ENCODE measurements at regions not wholly inside any gene's neighbourhood (a gene's known extent, or its start where the extent isn't known, plus 50 kb on each side); places are given as distances from the start of the nearest gene placed in this dataset.

DNA sequence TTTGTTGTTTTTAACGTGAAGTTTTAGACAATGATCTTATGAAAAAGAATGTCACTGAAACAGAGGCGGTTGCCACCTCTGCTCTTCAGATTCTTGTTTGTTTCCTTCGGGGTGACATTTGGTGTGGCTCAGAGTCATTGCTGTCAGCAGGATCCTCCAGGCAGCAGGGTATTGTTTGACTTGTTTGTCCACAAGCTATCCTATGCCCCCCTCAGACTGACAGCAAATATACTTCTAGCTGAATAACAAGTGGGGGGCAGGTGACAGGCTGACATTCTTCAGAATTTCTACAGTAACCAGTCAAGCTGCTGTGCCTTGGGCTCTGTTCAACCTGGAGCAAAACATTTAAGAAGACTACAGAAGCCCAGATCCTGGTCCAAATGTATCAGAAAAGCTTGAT lies 383.3 kb downstream of the YTHDC2 start (continued):
- TF ChIP-seq EZH2 (IDR thresholded peaks at IDR 0.05; ENCODE audit: low read depth, unreplicated experiment) (no peak), ZNF114 (CRISPR knock-in tag; IDR thresholded peaks at IDR 0.05) (no peak), CREB1 (CRISPR knock-in tag; IDR thresholded peaks at IDR 0.05; ENCODE audit: low read depth) (no peak), ZNF331 (CRISPR knock-in tag; IDR thresholded peaks at IDR 0.05; ENCODE audit: low read depth) (no peak), JUNB (IDR thresholded peaks at IDR 0.05; ENCODE audit: unreplicated experiment) (no peak), NANOG (IDR thresholded peaks at IDR 0.05; ENCODE audit: borderline replicate concordance) (no peak), POLR2AphosphoS5 (IDR thresholded peaks at IDR 0.05; ENCODE audit: low read depth) (no peak)
- TF ChIP-seq, protein P1, sequence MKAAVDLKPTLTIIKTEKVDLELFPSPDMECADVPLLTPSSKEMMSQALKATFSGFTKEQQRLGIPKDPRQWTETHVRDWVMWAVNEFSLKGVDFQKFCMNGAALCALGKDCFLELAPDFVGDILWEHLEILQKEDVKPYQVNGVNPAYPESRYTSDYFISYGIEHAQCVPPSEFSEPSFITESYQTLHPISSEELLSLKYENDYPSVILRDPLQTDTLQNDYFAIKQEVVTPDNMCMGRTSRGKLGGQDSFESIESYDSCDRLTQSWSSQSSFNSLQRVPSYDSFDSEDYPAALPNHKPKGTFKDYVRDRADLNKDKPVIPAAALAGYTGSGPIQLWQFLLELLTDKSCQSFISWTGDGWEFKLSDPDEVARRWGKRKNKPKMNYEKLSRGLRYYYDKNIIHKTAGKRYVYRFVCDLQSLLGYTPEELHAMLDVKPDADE (IDR thresholded peaks at IDR 0.05) = no peak

DNA sequence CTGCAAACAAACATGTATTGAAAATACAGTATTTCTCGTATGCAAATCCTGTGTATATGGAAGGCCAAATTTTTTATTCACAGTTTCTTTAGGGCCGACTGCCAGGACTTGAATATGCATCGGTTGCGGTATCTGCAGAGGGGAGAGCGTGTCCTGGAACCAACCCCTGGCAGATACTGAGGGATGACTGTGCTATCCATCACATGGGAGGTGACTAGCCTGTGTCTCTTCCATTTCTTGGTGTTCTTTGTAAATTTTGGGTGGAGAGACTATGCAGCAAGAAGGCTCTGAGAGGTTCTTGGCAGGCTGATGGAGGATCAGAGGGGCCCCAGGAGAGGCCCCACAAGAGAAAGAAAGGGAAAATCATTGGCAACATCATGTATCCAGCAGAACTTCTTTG lies 384.3 kb downstream of the YTHDC2 start:
- Mint-ChIP-seq H3K36me3 (ENCODE audit: low read depth) (no peaks in the 10 kb centered on the region), H3K9me3 (no peaks in the 10 kb centered on the region), H3K27ac (no peak overlapping the region), H3K27me3 (ENCODE audit: insufficient read depth, low read depth, poor library complexity) (no peaks in the 10 kb centered on the region), H3K4me1 (no peaks in the 10 kb centered on the region; the same call in none of the 3 replicates), H3K4me3 (no peak overlapping the region)
- no peaks in the 10 kb centered on the region for H3K36me3 ChIP-seq (ENCODE audit: insufficient read depth)
- DNase-seq (ENCODE audit: low spot score) (no peak), ATAC-seq (no peak)
- H3K27me3 ChIP-seq (ENCODE audit: insufficient read depth) = no peaks in the 10 kb centered on the region
- no peak overlapping the region for H3K4me3 ChIP-seq
- no peak overlapping the region for H2AFZ ChIP-seq
- H3K4me2 ChIP-seq = no peak overlapping the region
- H3K79me2 ChIP-seq (replicated peaks; ENCODE audit: insufficient read depth) = no peaks in the 10 kb centered on the region
- no peak overlapping the region for H3K27ac ChIP-seq (ENCODE audit: low read depth)
- peaks cover 3% of the 10 kb centered on the region; the same call in 1 of the 2 replicates for H3K4me1 ChIP-seq (ENCODE audit: insufficient read depth)
- TF ChIP-seq, protein P2, sequence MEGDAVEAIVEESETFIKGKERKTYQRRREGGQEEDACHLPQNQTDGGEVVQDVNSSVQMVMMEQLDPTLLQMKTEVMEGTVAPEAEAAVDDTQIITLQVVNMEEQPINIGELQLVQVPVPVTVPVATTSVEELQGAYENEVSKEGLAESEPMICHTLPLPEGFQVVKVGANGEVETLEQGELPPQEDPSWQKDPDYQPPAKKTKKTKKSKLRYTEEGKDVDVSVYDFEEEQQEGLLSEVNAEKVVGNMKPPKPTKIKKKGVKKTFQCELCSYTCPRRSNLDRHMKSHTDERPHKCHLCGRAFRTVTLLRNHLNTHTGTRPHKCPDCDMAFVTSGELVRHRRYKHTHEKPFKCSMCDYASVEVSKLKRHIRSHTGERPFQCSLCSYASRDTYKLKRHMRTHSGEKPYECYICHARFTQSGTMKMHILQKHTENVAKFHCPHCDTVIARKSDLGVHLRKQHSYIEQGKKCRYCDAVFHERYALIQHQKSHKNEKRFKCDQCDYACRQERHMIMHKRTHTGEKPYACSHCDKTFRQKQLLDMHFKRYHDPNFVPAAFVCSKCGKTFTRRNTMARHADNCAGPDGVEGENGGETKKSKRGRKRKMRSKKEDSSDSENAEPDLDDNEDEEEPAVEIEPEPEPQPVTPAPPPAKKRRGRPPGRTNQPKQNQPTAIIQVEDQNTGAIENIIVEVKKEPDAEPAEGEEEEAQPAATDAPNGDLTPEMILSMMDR (conservative IDR thresholded peaks at IDR 0.05; ENCODE audit: low read depth in 2 of 2) = no peak
- no peak for TF ChIP-seq EZH2 (IDR thresholded peaks at IDR 0.05; ENCODE audit: low read depth, unreplicated experiment)
- TF ChIP-seq CREB1 (CRISPR knock-in tag; IDR thresholded peaks at IDR 0.05; ENCODE audit: low read depth) = no peak
- TF ChIP-seq, protein P1 (IDR thresholded peaks at IDR 0.05) = no peak
- no peak for TF ChIP-seq NANOG (IDR thresholded peaks at IDR 0.05; ENCODE audit: borderline replicate concordance)
- no peak for TF ChIP-seq EZH2phosphoT487 (IDR thresholded peaks at IDR 0.05; ENCODE audit: unreplicated experiment)
- TF ChIP-seq ZNF114 (CRISPR knock-in tag; IDR thresholded peaks at IDR 0.05) = no peak
- TF ChIP-seq STAT1 (IDR thresholded peaks at IDR 0.05; ENCODE audit: unreplicated experiment) = no peak
- H4K20me1 ChIP-seq (replicated peaks; ENCODE audit: insufficient read depth) = no peaks in the 10 kb centered on the region
- 0 out of 2 replicates have a peak, but pooled peaks cover 3% of the 10 kb centered on the region for H3K9me2 ChIP-seq (ENCODE audit: insufficient read depth)
- no peaks in the 10 kb centered on the region for H3F3A ChIP-seq (replicated peaks; ENCODE audit: low read depth)
